GM21515 (cell line): ENCODE measurements at regions not wholly inside any gene's neighbourhood (a gene's known extent, or its start where the extent isn't known, plus 50 kb on each side); places are given as distances from the start of the nearest gene placed in this dataset.
A peak's percentile ranks its signal among the peaks of the same experiment; 100 is the strongest.
"Not testable (repeated sequence)": the region's sequence is repeated elsewhere in the genome, so short reads cannot be mapped to it uniquely, and the experiment has no call there.

ENCODE experiments used
- ATAC-seq: cut with Tn5 transposase; IDR thresholded peaks from one replicate; pipeline ENCODE4 v1.9.1; 2021; ENCODE audit not compliant: unreplicated experiment

- no peak for ATAC-seq
These were observed 51.6 kb upstream of the MPP7 start for GRCh38 chr10:28354511-28354910.

GRCh38 chr10:28355376-28355775 is 52.5 kb upstream of the MPP7 start:
- no peak for ATAC-seq

- no peak for ATAC-seq
These were observed 56.5 kb upstream of the MPP7 start for GRCh38 chr10:28359334-28359733.

GRCh38 chr10:28360175-28360574 is 57.3 kb upstream of the MPP7 start:
- no peak for ATAC-seq

- ATAC-seq = no peak
These were observed 60.5 kb upstream of the MPP7 start for GRCh38 chr10:28363376-28363775.

- ATAC-seq = no peak
These were observed 63.0 kb upstream of the MPP7 start for GRCh38 chr10:28365840-28366239.

- no peak for ATAC-seq
These were observed 64.1 kb upstream of the MPP7 start for GRCh38 chr10:28366994-28367393.

GRCh38 chr10:28367413-28367812 is 64.5 kb upstream of the MPP7 start:
- no peak for ATAC-seq

GRCh38 chr10:28367929-28368484 is 65.1 kb upstream of the MPP7 start:
- ATAC-seq = peak; percentile 98

- ATAC-seq = no peak
These were observed 67.4 kb upstream of the MPP7 start for GRCh38 chr10:28370107-28370835.

- ATAC-seq = not testable (repeated sequence)
These were observed 68.8 kb upstream of the MPP7 start for GRCh38 chr10:28371638-28372037.

- no peak for ATAC-seq
These were observed 71.2 kb upstream of the MPP7 start for GRCh38 chr10:28374036-28374435.

GRCh38 chr10:28375399-28376354 is 72.8 kb upstream of the MPP7 start:
- no peak for ATAC-seq

- no peak for ATAC-seq
These were observed 76.2 kb upstream of the MPP7 start for GRCh38 chr10:28378986-28379585.

GRCh38 chr10:28381466-28381865 is 78.6 kb upstream of the MPP7 start:
- ATAC-seq = no peak

GRCh38 chr10:28381903-28382347 is 79.1 kb upstream of the MPP7 start:
- no peak for ATAC-seq

GRCh38 chr10:28382525-28383269 is 79.8 kb upstream of the MPP7 start:
- no peak for ATAC-seq

GRCh38 chr10:28384557-28384956 is 81.7 kb upstream of the MPP7 start:
- no peak for ATAC-seq

GRCh38 chr10:28385748-28386502 is 83.1 kb upstream of the MPP7 start:
- ATAC-seq = no peak

- no peak for ATAC-seq
These were observed 83.6 kb upstream of the MPP7 start for GRCh38 chr10:28386503-28386868.
